ENCODE measurements at regions not wholly inside any gene's neighbourhood (a gene's known extent, or its start where the extent isn't known, plus 50 kb on each side); places are given as distances from the start of the nearest gene placed in this dataset.

DNA sequence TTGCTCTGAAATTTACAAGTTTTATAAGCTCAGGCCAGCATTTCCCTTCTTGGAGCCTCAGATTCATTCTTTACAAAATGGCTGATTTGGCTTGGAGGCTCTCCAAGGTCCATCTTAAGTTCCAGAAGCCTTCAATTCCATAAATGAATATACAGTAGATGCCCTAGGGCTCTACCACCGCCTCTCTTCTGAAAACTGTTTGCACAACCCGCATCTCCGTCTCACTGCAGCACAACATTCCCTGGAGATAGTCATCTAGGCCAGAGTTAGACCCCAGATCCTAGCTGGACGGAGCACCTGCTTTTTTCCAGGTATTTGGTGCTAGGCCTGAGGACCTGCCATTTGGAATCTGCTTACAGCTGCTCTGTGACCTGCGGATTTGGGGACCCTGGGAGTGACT, 50.5 kb upstream of the NRP1 start:
- Histone ChIP-seq H3K27me3 (ENCODE audit: insufficient read depth, low read length) (no peaks in the 10 kb centered on the region), H3K36me3 (ENCODE audit: insufficient read depth, low read length) (no peaks in the 10 kb centered on the region), H3K4me2 (ENCODE audit: insufficient read depth, low read length) (no peak overlapping the region), H3K79me2 (ENCODE audit: insufficient read depth, low read length) (no peaks in the 10 kb centered on the region), H3K27ac (ENCODE audit: low read depth, low read length) (no peak overlapping the region), H3K4me1 (ENCODE audit: insufficient read depth, low read length) (peaks cover 7% of the 10 kb centered on the region), H3K9me3 (ENCODE audit: low read depth, low read length) (no peaks in the 10 kb centered on the region), H2AFZ (ENCODE audit: low read length) (no peak overlapping the region), H4K20me1 (ENCODE audit: insufficient read depth, low read length) (no peaks in the 10 kb centered on the region), H3K4me3 (ENCODE audit: insufficient read depth, low read length) (no peak overlapping the region)
- TF ChIP-seq, protein P1, sequence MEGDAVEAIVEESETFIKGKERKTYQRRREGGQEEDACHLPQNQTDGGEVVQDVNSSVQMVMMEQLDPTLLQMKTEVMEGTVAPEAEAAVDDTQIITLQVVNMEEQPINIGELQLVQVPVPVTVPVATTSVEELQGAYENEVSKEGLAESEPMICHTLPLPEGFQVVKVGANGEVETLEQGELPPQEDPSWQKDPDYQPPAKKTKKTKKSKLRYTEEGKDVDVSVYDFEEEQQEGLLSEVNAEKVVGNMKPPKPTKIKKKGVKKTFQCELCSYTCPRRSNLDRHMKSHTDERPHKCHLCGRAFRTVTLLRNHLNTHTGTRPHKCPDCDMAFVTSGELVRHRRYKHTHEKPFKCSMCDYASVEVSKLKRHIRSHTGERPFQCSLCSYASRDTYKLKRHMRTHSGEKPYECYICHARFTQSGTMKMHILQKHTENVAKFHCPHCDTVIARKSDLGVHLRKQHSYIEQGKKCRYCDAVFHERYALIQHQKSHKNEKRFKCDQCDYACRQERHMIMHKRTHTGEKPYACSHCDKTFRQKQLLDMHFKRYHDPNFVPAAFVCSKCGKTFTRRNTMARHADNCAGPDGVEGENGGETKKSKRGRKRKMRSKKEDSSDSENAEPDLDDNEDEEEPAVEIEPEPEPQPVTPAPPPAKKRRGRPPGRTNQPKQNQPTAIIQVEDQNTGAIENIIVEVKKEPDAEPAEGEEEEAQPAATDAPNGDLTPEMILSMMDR (IDR thresholded peaks at IDR 0.05; ENCODE audit: extremely low read depth, low read depth, low read length), result no peak
- no peak for DNase-seq (ENCODE audit: insufficient read length, low spot score, missing footprints)

Measured in osteoblast (primary cell).